HCT116 (cell line): ENCODE measurements at regions not wholly inside any gene's neighbourhood (a gene's known extent, or its start where the extent isn't known, plus 50 kb on each side); places are given as distances from the start of the nearest gene placed in this dataset.

Source experiments
- ATAC-seq: fragments of 200-7000 bp; cut with Tn5 transposase; 2 replicates; pipeline ENCODE4 v1.9.1; 2020; ENCODE audit warnings: mild to moderate bottlenecking, moderate library complexity
- BruUV-seq: library from RNA; stranded (reverse); fragments of 400-500 nt; replicated peaks from 2 replicates; lab custom pipeline; 2021; lab: Mats Ljungman, UMichigan
- CTCF ChIA-PET: fragments of 300-600 bp; sonication (Branson Sonifier 250); formaldehyde crosslinking; loops from one replicate; lab custom pipeline; 2021; ENCODE audit warnings: antibody characterized with exemption; lab: Charles Lee
- POLR2A ChIA-PET: fragments of 300-600, 350-600 bp; sonication (Branson Sonifier 250); formaldehyde crosslinking; loops from one replicate; lab custom pipeline; 2021; ENCODE audit warnings: antibody characterized with exemption; lab: Charles Lee
- RAD21 ChIA-PET, 2 experiments: fragments of 300-600 bp; sonication (Branson Sonifier 250); formaldehyde crosslinking; loops; one replicate each; lab custom pipeline; 2023; ENCODE audit warnings: low total read pairs in 2 of 2; ENCODE audit not compliant: uncharacterized antibody in 2 of 2, unreplicated experiment in 2 of 2, low non-redundant PET in 1 of 2; lab: Charles Lee
- DNase-seq: peaks from one replicate; pipeline ENCODE4 v3.0.0-alpha.2; 2010; ENCODE audit warnings: low read depth, low spot score
- H2AFZ ChIP-seq: fragments of 200-600 bp; shearing (Covaris generic), sonication (generic); 2 replicates; pipeline ENCODE4 v1.6.1; 2017; ENCODE audit warnings: low read depth, mixed run types, mixed read lengths, antibody characterized with exemption, low read length; ENCODE audit not compliant: poor library complexity, severe bottlenecking
- H3K27ac ChIP-seq: 2 replicates; pipeline ENCODE4 v1.5.1; 2012; ENCODE audit warnings: low read depth, low read length
- H3K27me3 ChIP-seq: fragments of 200-600 bp; sonication (generic); 2 replicates; pipeline ENCODE4 v1.6.1; 2016; ENCODE audit warnings: mixed run types, low read length, mixed read lengths; ENCODE audit not compliant: insufficient read depth
- H3K36me3 ChIP-seq, 2 experiments: fragments of 200-500 bp in 1 of 2; fragments of 200-600 bp in 1 of 2; sonication (Bioruptor generic) in 1 of 2; sonication (generic) in 1 of 2; 2 replicates each; pipeline versions ENCODE4 v1.5.1 to v1.6.1; 2014 to 2016; ENCODE audit warnings: low read length in 2 of 2, inconsistent platforms in 1 of 2, mixed read lengths in 1 of 2, mixed run types in 1 of 2; ENCODE audit not compliant: insufficient read depth in 2 of 2, control insufficient read depth in 1 of 2
- H3K4me1 ChIP-seq, 2 experiments: fragments of 200-600 bp in 1 of 2; sonication (generic) in 1 of 2; 2 replicates each; pipeline versions ENCODE4 v1.5.1 to v1.6.1; 2012 to 2017; ENCODE audit warnings: low read length in 2 of 2, inconsistent platforms in 1 of 2, mild to moderate bottlenecking in 1 of 2, mixed read lengths in 1 of 2, mixed run types in 1 of 2, moderate library complexity in 1 of 2; ENCODE audit not compliant: insufficient read depth in 2 of 2, control insufficient read depth in 1 of 2
- H3K4me2 ChIP-seq: fragments of 200-600 bp; sonication (generic); 2 replicates; pipeline ENCODE4 v1.6.1; 2017; ENCODE audit warnings: mixed run types, low read length, mixed read lengths
- H3K4me3 ChIP-seq, 2 experiments: fragments of 200-600 bp in 1 of 2; sonication (generic) in 1 of 2; replicated peaks in 1 of 2; 2 replicates each; pipeline ENCODE4 v1.5.1; 2011 to 2016; ENCODE audit warnings: low read length in 2 of 2, control low read depth in 1 of 2, low read depth in 1 of 2, mild to moderate bottlenecking in 1 of 2, mixed read lengths in 1 of 2, mixed run types in 1 of 2
- H3K79me2 ChIP-seq: fragments of 200-600 bp; sonication (generic); 2 replicates; pipeline ENCODE4 v1.6.1; 2017; ENCODE audit warnings: mild to moderate bottlenecking, mixed run types, low read length, moderate library complexity, mixed read lengths; ENCODE audit not compliant: insufficient read depth
- H3K9ac ChIP-seq: fragments of 200-600 bp; sonication (generic); 2 replicates; pipeline ENCODE4 v1.6.1; 2016; ENCODE audit warnings: low read length, mixed read lengths
- H3K9me2 ChIP-seq: fragments of 200-600 bp; sonication (generic), shearing (Covaris generic); 2 replicates; pipeline ENCODE4 v1.6.1; 2017; ENCODE audit warnings: mixed run types, mild to moderate bottlenecking, moderate library complexity; ENCODE audit not compliant: insufficient read depth
- H3K9me3 ChIP-seq, 2 experiments: fragments of 200-500 bp in 1 of 2; fragments of 200-600 bp in 1 of 2; sonication (Bioruptor generic) in 1 of 2; sonication (generic) in 1 of 2; 2 replicates each; pipeline ENCODE4 v1.6.1; 2014 to 2017; ENCODE audit warnings: low read length in 2 of 2, mixed read lengths in 2 of 2, inconsistent platforms in 1 of 2, low read depth in 1 of 2, mild to moderate bottlenecking in 1 of 2, mixed run types in 1 of 2, moderate library complexity in 1 of 2; ENCODE audit not compliant: control insufficient read depth in 1 of 2, insufficient read depth in 1 of 2
- H4K20me1 ChIP-seq: fragments of 200-600 bp; sonication (generic), shearing (Covaris generic); 2 replicates; pipeline ENCODE4 v1.6.1; 2017; ENCODE audit warnings: mixed run types, mild to moderate bottlenecking, moderate library complexity; ENCODE audit not compliant: insufficient read depth
- ATF3 ChIP-seq: IDR thresholded peaks from 2 replicates; pipeline ENCODE4 v1.6.1; 2012
- CEBPB ChIP-seq: IDR thresholded peaks from 2 replicates; pipeline ENCODE4 v1.6.1; 2012; ENCODE audit warnings: low read depth
- ELF1 ChIP-seq: IDR thresholded peaks from 2 replicates; pipeline ENCODE4 v1.6.1; 2012; ENCODE audit warnings: low read depth, borderline replicate concordance
- EZH2phosphoT487 ChIP-seq: fragments of 200-600 bp; IDR thresholded peaks from 2 replicates; pipeline ENCODE4 v1.6.1; 2018; ENCODE audit warnings: antibody characterized with exemption, borderline replicate concordance
- JUND ChIP-seq: IDR thresholded peaks from 2 replicates; pipeline ENCODE4 v1.6.1; 2012
- MAX ChIP-seq: IDR thresholded peaks from 2 replicates; pipeline ENCODE4 v1.6.1; 2012
- POLR2AphosphoS5 ChIP-seq: IDR thresholded peaks from 2 replicates; pipeline ENCODE4 v1.6.1; 2011; ENCODE audit warnings: mild to moderate bottlenecking, low read depth, low read length, moderate library complexity
- REST ChIP-seq: IDR thresholded peaks from 2 replicates; pipeline ENCODE4 v1.6.1; 2012; ENCODE audit warnings: low read depth
- SP1 ChIP-seq: IDR thresholded peaks from 2 replicates; pipeline ENCODE4 v1.6.1; 2012; ENCODE audit warnings: low read depth
- SRF ChIP-seq: IDR thresholded peaks from 2 replicates; pipeline ENCODE4 v1.6.1; 2012; ENCODE audit warnings: low read depth
- YY1 ChIP-seq: IDR thresholded peaks from 2 replicates; pipeline ENCODE4 v1.6.1; 2011; ENCODE audit warnings: low read length, low read depth, moderate library complexity, mild to moderate bottlenecking; ENCODE audit not compliant: insufficient replicate concordance; ENCODE audit errors: extremely low read depth
- ZBTB33 ChIP-seq: IDR thresholded peaks from 2 replicates; pipeline ENCODE4 v1.6.1; 2011; ENCODE audit warnings: mild to moderate bottlenecking, low read length, moderate library complexity; ENCODE audit not compliant: insufficient replicate concordance; ENCODE audit errors: extremely low read depth
- ZFX ChIP-seq: fragments of 450-650 bp; IDR thresholded peaks from 2 replicates; pipeline ENCODE4 v1.6.1; 2017
- ZNF274 ChIP-seq: fragments of 200-500 bp; sonication (Bioruptor generic); IDR thresholded peaks from 2 replicates; pipeline ENCODE4 v1.6.1; 2014; ENCODE audit warnings: mild to moderate bottlenecking, low read depth, low read length, inconsistent platforms
- intact Hi-C: fragments of 100-400 bp; cut with micrococcal nuclease; formaldehyde crosslinking; loops from 2 replicates; pipeline ENCODE4 v1.10.0; 2022

- no peak for TF ChIP-seq SP1
- TF ChIP-seq, all 23 proteins: peak for 0
These were observed 157.4 kb downstream of the CAAP1 start (continued) for GRCh38 chr9:26735160-26735559.

- Histone ChIP-seq H3K9me3 (no peaks in the 10 kb centered on the region), H3K79me2 (no peaks in the 10 kb centered on the region), H2AFZ (no peak overlapping the region), H3K4me1 (no peaks in the 10 kb centered on the region), H3K4me2 (no peak overlapping the region), H3K9me2 (no peaks in the 10 kb centered on the region), H3K4me3 (no peak overlapping the region), H4K20me1 (no peaks in the 10 kb centered on the region), H3K36me3 (no peaks in the 10 kb centered on the region), H3K27ac (no peak overlapping the region), H3K27me3 (0 out of 2 replicates have a peak, but pooled peaks cover 17% of the 10 kb centered on the region), H3K9ac (no peak overlapping the region)
- ChIA-PET RAD21 (no interaction called here), CTCF (no interaction called here), POLR2A (no interaction called here)
- intact Hi-C loops, result no loop called here
- ATAC-seq (no peak), DNase-seq (no peak)
- no TSS peak for BruUV-seq
- TF ChIP-seq YY1, result no peak
These were observed 163.4 kb downstream of the CAAP1 start for GRCh38 chr9:26729187-26729586.

- H3K4me2 ChIP-seq, result no peak overlapping the region
- no peaks in the 10 kb centered on the region for H3K36me3 ChIP-seq
- no peak overlapping the region for H3K9ac ChIP-seq
- no peaks in the 10 kb centered on the region for H4K20me1 ChIP-seq
- DNase-seq, result no peak
- BruUV-seq, result no TSS peak
- 0 out of 2 replicates have a peak, but pooled peaks cover 17% of the 10 kb centered on the region for H3K27me3 ChIP-seq
- H3K79me2 ChIP-seq, result no peaks in the 10 kb centered on the region
- ChIA-PET POLR2A (no interaction called here), CTCF (interaction anchor here (1.7 kb wide), 1 partner anchor 19 kb away, joined by 4 read pairs; no protein-coding TSS in a partner anchor), RAD21 (no interaction called here)
- intact Hi-C loops, result no loop called here
- no peaks in the 10 kb centered on the region for H3K9me3 ChIP-seq
- no peak overlapping the region for H3K27ac ChIP-seq
- H2AFZ ChIP-seq, result no peak overlapping the region
- H3K9me2 ChIP-seq, result no peaks in the 10 kb centered on the region
- H3K4me1 ChIP-seq, result no peaks in the 10 kb centered on the region
- H3K4me3 ChIP-seq, result no peak overlapping the region
- no peak for ATAC-seq
- TF ChIP-seq REST (no peak), EZH2phosphoT487 (no peak), YY1 (no peak), CEBPB (no peak), ZBTB33 (no peak), MAX (no peak), JUND (no peak), ZFX (no peak), ZNF274 (no peak), SRF (no peak), POLR2AphosphoS5 (no peak), ELF1 (no peak), ATF3 (no peak)
These were observed 165.1 kb downstream of the CAAP1 start for GRCh38 chr9:26727471-26727870.
